ENCODE measurements at regions not wholly inside any gene's neighbourhood (a gene's known extent, or its start where the extent isn't known, plus 50 kb on each side); places are given as distances from the start of the nearest gene placed in this dataset.

- H3K4me2 ChIP-seq (ENCODE audit: insufficient read depth, low read length) = no peak overlapping the region
- H3K79me2 ChIP-seq (ENCODE audit: control insufficient read depth, insufficient read depth, low read length) = no peaks in the 10 kb centered on the region
- BruUV-seq (replicated peaks) = no TSS peak
- CTCF ChIA-PET (ENCODE audit: low intra/inter-chr PET ratio) = no interaction called here
- FAIRE-seq = no peak
- H3K36me3 ChIP-seq (ENCODE audit: control insufficient read depth, insufficient read depth, low read length) = no peaks in the 10 kb centered on the region
- intact Hi-C loops (cut with micrococcal nuclease) = no loop called here
- no peaks in the 10 kb centered on the region for H3K9me3 ChIP-seq (replicated peaks; ENCODE audit: control insufficient read depth, insufficient read depth, low read depth, low read length)
- H4K20me1 ChIP-seq (replicated peaks; ENCODE audit: control insufficient read depth, insufficient read depth, low read length) = no peaks in the 10 kb centered on the region
- no peak for ATAC-seq
- peaks cover 0 to 38% of the 10 kb centered on the region in 2 experiments; a peak in 2 of 5 replicates for H3K27me3 ChIP-seq (ENCODE audit: control insufficient read depth in 2 of 2, insufficient read depth in 2 of 2, low read length in 2 of 2)
- no peak overlapping the region for H3K27ac ChIP-seq (ENCODE audit: extremely low read depth, low read depth, low read length)
- H3K9ac ChIP-seq (ENCODE audit: insufficient read depth in 1 of 2, low read depth in 2 of 2, low read length in 2 of 2) = no peak overlapping the region
- TF ChIP-seq HMBOX1 (IDR thresholded peaks at IDR 0.05) (no peak), KAT7 (CRISPR knock-in tag; IDR thresholded peaks at IDR 0.05; ENCODE audit: borderline replicate concordance) (no peak), SMARCA4 (IDR thresholded peaks at IDR 0.05) (no peak), ZNF175 (CRISPR knock-in tag; IDR thresholded peaks at IDR 0.05; ENCODE audit: low read depth) (no peak), AFF4 (CRISPR knock-in tag; IDR thresholded peaks at IDR 0.05) (no peak), SIX5 (IDR thresholded peaks at IDR 0.05; ENCODE audit: borderline replicate concordance in 1 of 2, insufficient read depth in 1 of 2, low read depth in 1 of 2, low read length in 2 of 2) (no peak), BHLHE40 (IDR thresholded peaks at IDR 0.05; ENCODE audit: low read length) (no peak), KAT8 (IDR thresholded peaks at IDR 0.05; ENCODE audit: low read depth) (no peak), ZNF311 (CRISPR knock-in tag; IDR thresholded peaks at IDR 0.05) (no peak), CBX1 (IDR thresholded peaks at IDR 0.05; ENCODE audit: low read depth) (no peak), CREB5 (CRISPR knock-in tag; IDR thresholded peaks at IDR 0.05) (no peak), CHCHD3 (CRISPR knock-in tag; IDR thresholded peaks at IDR 0.05) (no peak), NFRKB (IDR thresholded peaks at IDR 0.05; ENCODE audit: low read depth) (no peak)
- POLR2A ChIA-PET = interaction anchor here (0.6 kb wide), 1 partner anchor 780 kb away, joined by 5 read pairs; no protein-coding TSS in a partner anchor
- no peak overlapping the region for H3K4me3 ChIP-seq
- H2AFZ ChIP-seq (ENCODE audit: low read depth, low read length) = no peak overlapping the region
- no peaks in the 10 kb centered on the region for H3K9me1 ChIP-seq (ENCODE audit: control insufficient read depth, insufficient read depth, low read length)
- in situ Hi-C loops (cut with MboI) = no loop called here
- WGBS (ENCODE audit: insufficient coverage, low coverage, missing lambda C conversion rate) = 0% methylated on average over 5 of the region's 5 CpGs
- DNase-seq (ENCODE audit: extremely low read depth in 1 of 4, low spot score in 3 of 4) = no peak
- no peaks in the 10 kb centered on the region; a peak in 1 of 5 replicates for H3K4me1 ChIP-seq (replicated peaks in 1 of 2; ENCODE audit: control insufficient read depth in 2 of 2, insufficient read depth in 2 of 2, low read length in 2 of 2)
Measured at GRCh38 chr2:128456281-128456680, 137.6 kb upstream of the HS6ST1 start.
